OCI-LY1 (cell line): ENCODE measurements at regions not wholly inside any gene's neighbourhood (a gene's known extent, or its start where the extent isn't known, plus 50 kb on each side); places are given as distances from the start of the nearest gene placed in this dataset.

Experiments used
- EZH2 ChIP-seq: fragments of 200-600 bp; sonication (generic), shearing (Covaris generic); IDR thresholded peaks from 2 replicates; pipeline ENCODE4 v1.8.0; 2017; ENCODE audit warnings: borderline replicate concordance, mixed run types, mild to moderate bottlenecking, antibody characterized with exemption, low read length, moderate library complexity, mixed read lengths
- TF ChIP-seq, protein P1 (sequence below): fragments of 200-600 bp; sonication (generic), shearing (Covaris generic); IDR thresholded peaks from 2 replicates; pipeline ENCODE4 v1.5.1; 2017; ENCODE audit warnings: mild to moderate bottlenecking, antibody characterized with exemption, low read length, moderate library complexity, mixed read lengths

GRCh38 chr2:236819275-236820002 is 249.8 kb downstream of the ACKR3 start:
- TF ChIP-seq, protein P1, sequence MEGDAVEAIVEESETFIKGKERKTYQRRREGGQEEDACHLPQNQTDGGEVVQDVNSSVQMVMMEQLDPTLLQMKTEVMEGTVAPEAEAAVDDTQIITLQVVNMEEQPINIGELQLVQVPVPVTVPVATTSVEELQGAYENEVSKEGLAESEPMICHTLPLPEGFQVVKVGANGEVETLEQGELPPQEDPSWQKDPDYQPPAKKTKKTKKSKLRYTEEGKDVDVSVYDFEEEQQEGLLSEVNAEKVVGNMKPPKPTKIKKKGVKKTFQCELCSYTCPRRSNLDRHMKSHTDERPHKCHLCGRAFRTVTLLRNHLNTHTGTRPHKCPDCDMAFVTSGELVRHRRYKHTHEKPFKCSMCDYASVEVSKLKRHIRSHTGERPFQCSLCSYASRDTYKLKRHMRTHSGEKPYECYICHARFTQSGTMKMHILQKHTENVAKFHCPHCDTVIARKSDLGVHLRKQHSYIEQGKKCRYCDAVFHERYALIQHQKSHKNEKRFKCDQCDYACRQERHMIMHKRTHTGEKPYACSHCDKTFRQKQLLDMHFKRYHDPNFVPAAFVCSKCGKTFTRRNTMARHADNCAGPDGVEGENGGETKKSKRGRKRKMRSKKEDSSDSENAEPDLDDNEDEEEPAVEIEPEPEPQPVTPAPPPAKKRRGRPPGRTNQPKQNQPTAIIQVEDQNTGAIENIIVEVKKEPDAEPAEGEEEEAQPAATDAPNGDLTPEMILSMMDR, result no peak
- TF ChIP-seq EZH2, result no peak
